HepG2 (cell line): ENCODE measurements at regions not wholly inside any gene's neighbourhood (a gene's known extent, or its start where the extent isn't known, plus 50 kb on each side); places are given as distances from the start of the nearest gene placed in this dataset.
A peak's percentile ranks its signal among the peaks of the same experiment; 100 is the strongest.

ENCODE experiments used
- ATAC-seq: fragments of 200-7000 bp; cut with Tn5 transposase; 3 replicates; pipeline ENCODE4 v1.9.1; 2020; ENCODE audit warnings: mild to moderate bottlenecking, moderate library complexity
- BruUV-seq: library from RNA; stranded (reverse); fragments of 400-500 nt; replicated peaks from 2 replicates; lab custom pipeline; 2021; lab: Mats Ljungman, UMichigan
- CTCF ChIA-PET: fragments of 300-600 bp; formaldehyde crosslinking; extraction: SDS; loops from one replicate; lab custom pipeline; 2021; ENCODE audit warnings: low total read pairs, inconsistent platforms, low intra/inter-chr PET ratio; lab: Yijun Ruan, JAX
- POLR2A ChIA-PET: fragments of 350-600 bp; sonication (Branson Sonifier 250); formaldehyde crosslinking; loops from one replicate; lab custom pipeline; 2020; ENCODE audit warnings: antibody characterized with exemption, inconsistent platforms; lab: Yijun Ruan, JAX
- DNase-seq: peaks from one replicate; pipeline ENCODE4 v3.0.0-alpha.2; 2015; ENCODE audit warnings: low spot score
- FAIRE-seq: peaks from 3 replicates; lab custom pipeline; 2011; peaks lifted over from hg19 to GRCh38; lab: Jason Lieb, UNC
- H2AFZ ChIP-seq: one replicate; pipeline ENCODE4 v1.6.1; 2011; ENCODE audit warnings: low read length, inconsistent platforms
- H3K27ac ChIP-seq: fragments of 300-600 bp; 3 replicates; pipeline ENCODE4 v1.8.0; 2011; ENCODE audit warnings: mixed run types, mild to moderate bottlenecking, mixed read lengths, low read length, inconsistent platforms; ENCODE audit not compliant: insufficient read depth; ENCODE audit errors: extremely low read length
- H3K27me3 ChIP-seq, 2 experiments: fragments of 200-600 bp in 1 of 2; 2 replicates in 1 of 2; 3 replicates in 1 of 2; pipeline versions ENCODE4 v1.6.0 to v1.8.0; 2011; ENCODE audit warnings: low read length in 2 of 2, mild to moderate bottlenecking in 2 of 2, moderate library complexity in 2 of 2, inconsistent platforms in 1 of 2; ENCODE audit not compliant: insufficient read depth in 2 of 2, control insufficient read depth in 1 of 2
- H3K36me3 ChIP-seq, 2 experiments: fragments of 200-600 bp in 1 of 2; replicated peaks in 1 of 2; 2 replicates in 1 of 2; 3 replicates in 1 of 2; pipeline versions ENCODE4 v1.5.1 to v1.8.0; 2011; ENCODE audit warnings: low read length in 2 of 2, inconsistent platforms in 1 of 2; ENCODE audit not compliant: insufficient read depth in 2 of 2, control insufficient read depth in 1 of 2
- H3K4me1 ChIP-seq: 2 replicates; pipeline ENCODE4 v1.5.1; 2012; ENCODE audit warnings: low read length, inconsistent platforms; ENCODE audit not compliant: insufficient read depth
- H3K4me2 ChIP-seq: 2 replicates; pipeline ENCODE4 v1.6.0; 2011; ENCODE audit warnings: low read depth, low read length, inconsistent platforms
- H3K4me3 ChIP-seq, 3 experiments: fragments of 200-600 bp in 1 of 3; sonication (generic), shearing (Covaris generic) in 1 of 3; replicated peaks in 1 of 3; 2 replicates each; pipeline ENCODE4 v1.5.1; 2011 to 2016; ENCODE audit warnings: low read length in 3 of 3, inconsistent platforms in 2 of 3, low read depth in 2 of 3, mild to moderate bottlenecking in 2 of 3, control low read depth in 1 of 3, mixed read lengths in 1 of 3; ENCODE audit not compliant: insufficient read depth in 1 of 3
- H3K79me2 ChIP-seq: one replicate; pipeline ENCODE4 v1.6.1; 2011; ENCODE audit warnings: low read length, inconsistent platforms; ENCODE audit not compliant: insufficient read depth
- H3K9ac ChIP-seq: 2 replicates; pipeline ENCODE4 v1.6.0; 2011; ENCODE audit warnings: mild to moderate bottlenecking, low read depth, low read length, inconsistent platforms; ENCODE audit not compliant: insufficient read depth
- H3K9me3 ChIP-seq: 2 replicates; pipeline ENCODE4 v1.5.1; 2012; ENCODE audit warnings: mild to moderate bottlenecking, low read length
- H4K20me1 ChIP-seq: 2 replicates; pipeline ENCODE4 v1.6.0; 2011; ENCODE audit warnings: inconsistent platforms, mild to moderate bottlenecking, low read length, moderate library complexity; ENCODE audit not compliant: insufficient read depth
- BCL6 ChIP-seq: IDR thresholded peaks from 2 replicates; pipeline ENCODE4 v1.6.1; 2016; ENCODE audit warnings: missing genetic modification reagents, missing compliant biosample characterization
- ELF4 ChIP-seq: sonication (generic); formaldehyde crosslinking; IDR thresholded peaks from 2 replicates; pipeline ENCODE4 v1.5.0; 2020; ENCODE audit warnings: missing genetic modification reagents, mild to moderate bottlenecking, moderate library complexity, borderline replicate concordance
- FOXA1 ChIP-seq, 2 experiments: fragments of 450-650 bp in 1 of 2; sonication (generic) in 1 of 2; formaldehyde crosslinking in 1 of 2; IDR thresholded peaks; 2 replicates each; pipeline versions ENCODE4 v1.4.0 to v1.6.1; 2016 to 2020; ENCODE audit warnings: missing genetic modification reagents in 1 of 2
- FOXO1 ChIP-seq: sonication (generic); formaldehyde crosslinking; IDR thresholded peaks from 2 replicates; pipeline ENCODE4 v1.4.0; 2020; ENCODE audit warnings: missing genetic modification reagents
- GZF1 ChIP-seq: sonication (generic); formaldehyde crosslinking; IDR thresholded peaks from 2 replicates; pipeline ENCODE4 v1.5.1; 2020; ENCODE audit warnings: mild to moderate bottlenecking, missing genetic modification reagents
- HNF4A ChIP-seq: sonication (generic); formaldehyde crosslinking; IDR thresholded peaks from 2 replicates; pipeline ENCODE4 v1.4.0; 2020; ENCODE audit warnings: missing genetic modification reagents
- MXI1 ChIP-seq: IDR thresholded peaks from 3 replicates; pipeline ENCODE4 v1.6.1; 2012; ENCODE audit warnings: low read depth, low read length, inconsistent platforms, borderline replicate concordance
- NCOA2 ChIP-seq: sonication (generic); formaldehyde crosslinking; IDR thresholded peaks from 2 replicates; pipeline ENCODE4 v1.8.0; 2022; ENCODE audit warnings: inconsistent platforms
- PAXIP1 ChIP-seq: sonication (generic); formaldehyde crosslinking; conservative IDR thresholded peaks from 2 replicates; pipeline ENCODE4 v1.4.0; 2020; ENCODE audit warnings: mild to moderate bottlenecking, missing genetic modification reagents, moderate library complexity
- TGIF2 ChIP-seq: IDR thresholded peaks from 2 replicates; pipeline ENCODE4 v1.6.1; 2016; ENCODE audit warnings: control low read depth, missing compliant biosample characterization
- WGBS: methylation state at CpG from one replicate; pipeline ENCODE4 v1.1.6; 2017; ENCODE audit warnings: low lambda C conversion rate; 5-methylcytosine and 5-hydroxymethylcytosine counted together
- in situ Hi-C: cut with HindIII; loops from 2 replicates; pipeline ENCODE4 v1.10.0; 2017; ENCODE audit warnings: low pct_unique_long_range_greater_than_20kb; ENCODE audit not compliant: extremely low pct_ligation_motif_present
- intact Hi-C: fragments of 100-400 bp; cut with micrococcal nuclease; formaldehyde crosslinking; loops from one replicate; pipeline ENCODE4 v1.10.0; 2022; ENCODE audit not compliant: unreplicated experiment
- TF ChIP-seq, protein P1 (sequence below): sonication (generic); formaldehyde crosslinking; IDR thresholded peaks from 2 replicates; pipeline ENCODE4 v1.5.1; 2020; ENCODE audit warnings: mild to moderate bottlenecking, missing genetic modification reagents, borderline replicate concordance
- TF ChIP-seq, protein P2 (sequence below): sonication (generic); formaldehyde crosslinking; IDR thresholded peaks from 2 replicates; pipeline ENCODE4 v1.4.0; 2020; ENCODE audit warnings: missing genetic modification reagents

- ATAC-seq, result 0 out of 3 replicates have a peak, but pooled peaks have one; percentile 15
- TF ChIP-seq BCL6 (CRISPR knock-in tag) (peak; percentile 24; the same call in 1 of the 2 replicates), GZF1 (no peak), MXI1 (no peak), PAXIP1 (CRISPR knock-in tag) (peak; percentile 47; the same call in 1 of the 2 replicates), NCOA2 (CRISPR knock-in tag) (peak; percentile 20; the same call in 1 of the 2 replicates), TGIF2 (CRISPR knock-in tag) (no peak), FOXA1 (IDR thresholded peaks at IDR 0.05) (no peak), FOXA1 (CRISPR knock-in tag; IDR thresholded peaks at IDR 0.05) (0 out of 2 replicates have a peak, but pooled peaks have one; percentile 6), HNF4A (CRISPR knock-in tag) (peak; percentile 27; the same call in 1 of the 2 replicates), ELF4 (no peak), FOXO1 (no peak)
- TF ChIP-seq, protein P1, sequence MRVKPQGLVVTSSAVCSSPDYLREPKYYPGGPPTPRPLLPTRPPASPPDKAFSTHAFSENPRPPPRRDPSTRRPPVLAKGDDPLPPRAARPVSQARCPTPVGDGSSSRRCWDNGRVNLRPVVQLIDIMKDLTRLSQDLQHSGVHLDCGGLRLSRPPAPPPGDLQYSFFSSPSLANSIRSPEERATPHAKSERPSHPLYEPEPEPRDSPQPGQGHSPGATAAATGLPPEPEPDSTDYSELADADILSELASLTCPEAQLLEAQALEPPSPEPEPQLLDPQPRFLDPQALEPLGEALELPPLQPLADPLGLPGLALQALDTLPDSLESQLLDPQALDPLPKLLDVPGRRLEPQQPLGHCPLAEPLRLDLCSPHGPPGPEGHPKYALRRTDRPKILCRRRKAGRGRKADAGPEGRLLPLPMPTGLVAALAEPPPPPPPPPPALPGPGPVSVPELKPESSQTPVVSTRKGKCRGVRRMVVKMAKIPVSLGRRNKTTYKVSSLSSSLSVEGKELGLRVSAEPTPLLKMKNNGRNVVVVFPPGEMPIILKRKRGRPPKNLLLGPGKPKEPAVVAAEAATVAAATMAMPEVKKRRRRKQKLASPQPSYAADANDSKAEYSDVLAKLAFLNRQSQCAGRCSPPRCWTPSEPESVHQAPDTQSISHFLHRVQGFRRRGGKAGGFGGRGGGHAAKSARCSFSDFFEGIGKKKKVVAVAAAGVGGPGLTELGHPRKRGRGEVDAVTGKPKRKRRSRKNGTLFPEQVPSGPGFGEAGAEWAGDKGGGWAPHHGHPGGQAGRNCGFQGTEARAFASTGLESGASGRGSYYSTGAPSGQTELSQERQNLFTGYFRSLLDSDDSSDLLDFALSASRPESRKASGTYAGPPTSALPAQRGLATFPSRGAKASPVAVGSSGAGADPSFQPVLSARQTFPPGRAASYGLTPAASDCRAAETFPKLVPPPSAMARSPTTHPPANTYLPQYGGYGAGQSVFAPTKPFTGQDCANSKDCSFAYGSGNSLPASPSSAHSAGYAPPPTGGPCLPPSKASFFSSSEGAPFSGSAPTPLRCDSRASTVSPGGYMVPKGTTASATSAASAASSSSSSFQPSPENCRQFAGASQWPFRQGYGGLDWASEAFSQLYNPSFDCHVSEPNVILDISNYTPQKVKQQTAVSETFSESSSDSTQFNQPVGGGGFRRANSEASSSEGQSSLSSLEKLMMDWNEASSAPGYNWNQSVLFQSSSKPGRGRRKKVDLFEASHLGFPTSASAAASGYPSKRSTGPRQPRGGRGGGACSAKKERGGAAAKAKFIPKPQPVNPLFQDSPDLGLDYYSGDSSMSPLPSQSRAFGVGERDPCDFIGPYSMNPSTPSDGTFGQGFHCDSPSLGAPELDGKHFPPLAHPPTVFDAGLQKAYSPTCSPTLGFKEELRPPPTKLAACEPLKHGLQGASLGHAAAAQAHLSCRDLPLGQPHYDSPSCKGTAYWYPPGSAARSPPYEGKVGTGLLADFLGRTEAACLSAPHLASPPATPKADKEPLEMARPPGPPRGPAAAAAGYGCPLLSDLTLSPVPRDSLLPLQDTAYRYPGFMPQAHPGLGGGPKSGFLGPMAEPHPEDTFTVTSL (CRISPR knock-in tag), result peak; percentile 27; the same call in 1 of the 2 replicates
- TF ChIP-seq, protein P2, sequence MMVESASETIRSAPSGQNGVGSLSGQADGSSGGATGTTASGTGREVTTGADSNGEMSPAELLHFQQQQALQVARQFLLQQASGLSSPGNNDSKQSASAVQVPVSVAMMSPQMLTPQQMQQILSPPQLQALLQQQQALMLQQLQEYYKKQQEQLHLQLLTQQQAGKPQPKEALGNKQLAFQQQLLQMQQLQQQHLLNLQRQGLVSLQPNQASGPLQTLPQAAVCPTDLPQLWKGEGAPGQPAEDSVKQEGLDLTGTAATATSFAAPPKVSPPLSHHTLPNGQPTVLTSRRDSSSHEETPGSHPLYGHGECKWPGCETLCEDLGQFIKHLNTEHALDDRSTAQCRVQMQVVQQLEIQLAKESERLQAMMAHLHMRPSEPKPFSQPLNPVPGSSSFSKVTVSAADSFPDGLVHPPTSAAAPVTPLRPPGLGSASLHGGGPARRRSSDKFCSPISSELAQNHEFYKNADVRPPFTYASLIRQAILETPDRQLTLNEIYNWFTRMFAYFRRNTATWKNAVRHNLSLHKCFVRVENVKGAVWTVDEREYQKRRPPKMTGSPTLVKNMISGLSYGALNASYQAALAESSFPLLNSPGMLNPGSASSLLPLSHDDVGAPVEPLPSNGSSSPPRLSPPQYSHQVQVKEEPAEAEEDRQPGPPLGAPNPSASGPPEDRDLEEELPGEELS, result 0 out of 2 replicates have a peak, but pooled peaks have one; percentile 26
Measured at GRCh38 chr3:153260681-153261080, 98.7 kb downstream of the RAP2B start.

More at GRCh38 chr3:153260681-153261080, 98.7 kb downstream of the RAP2B start:
- H3K4me1 ChIP-seq, result peaks cover 51% of the 10 kb centered on the region
- in situ Hi-C loops (no loop called here), intact Hi-C loops (no loop called here)
- 21% methylated on average over 1 of the region's 1 CpG for WGBS
- H3K27me3 ChIP-seq, result no peaks in the 10 kb centered on the region
- BruUV-seq, result no TSS peak
- H3K4me2 ChIP-seq, result peak overlapping the region; percentile 14; the same call in 1 of the 2 replicates
- no peak overlapping the region for H3K4me3 ChIP-seq
- DNase-seq (peak; percentile 67), FAIRE-seq (no peak)
- no peaks in the 10 kb centered on the region for H3K36me3 ChIP-seq
- no peaks in the 10 kb centered on the region for H3K9me3 ChIP-seq
- CTCF ChIA-PET, result no interaction called here
- H4K20me1 ChIP-seq, result no peaks in the 10 kb centered on the region
- H3K79me2 ChIP-seq, result no peaks in the 10 kb centered on the region
- POLR2A ChIA-PET, result no interaction called here
- H3K9ac ChIP-seq, result no peak overlapping the region
- H3K27ac ChIP-seq, result no peak overlapping the region
- no peak overlapping the region for H2AFZ ChIP-seq
